ENCODE measurements at regions not wholly inside any gene's neighbourhood (a gene's known extent, or its start where the extent isn't known, plus 50 kb on each side); places are given as distances from the start of the nearest gene placed in this dataset.

- no peak for DNase-seq
Observed at GRCh38 chr14:61847861-61848260, 85.6 kb downstream of the SNAPC1 start.

GRCh38 chr14:61854898-61855297, 92.7 kb downstream of the SNAPC1 start:
- no peak for DNase-seq

GRCh38 chr14:61860294-61860918, 98.2 kb downstream of the SNAPC1 start:
- DNase-seq, result peak; percentile 56

DNA sequence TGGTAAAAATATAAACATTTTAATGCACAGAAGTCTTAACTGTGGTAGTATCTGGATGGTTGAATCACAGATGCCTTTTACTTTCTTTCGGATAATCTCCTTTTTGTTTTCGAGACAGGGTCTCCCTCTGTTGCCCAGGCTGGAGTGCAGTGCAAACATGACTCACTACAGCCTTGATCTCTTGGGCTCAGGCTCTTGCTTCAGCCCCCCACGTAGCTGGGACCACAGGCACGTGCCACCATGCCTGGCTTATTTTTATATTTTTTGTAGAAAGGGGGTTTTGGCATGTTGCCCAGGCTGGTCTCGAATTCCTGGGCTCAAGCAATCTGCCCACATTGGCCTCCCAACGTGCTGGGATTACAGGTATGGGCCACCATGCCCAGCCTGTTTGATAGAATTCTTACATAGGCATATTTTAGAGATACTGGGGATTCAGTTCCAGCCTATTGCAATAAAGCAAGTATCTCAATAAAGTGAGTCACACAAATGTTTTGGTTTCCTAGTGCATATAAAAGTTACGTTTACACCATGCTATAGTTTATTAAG, 99.2 kb downstream of the SNAPC1 start:
- no peak for DNase-seq

GRCh38 chr14:61864329-61864898, 102.2 kb downstream of the SNAPC1 start:
- DNase-seq, result no peak

GRCh38 chr14:61866932-61867920, 105.0 kb downstream of the SNAPC1 start:
- no peak for DNase-seq

DNA sequence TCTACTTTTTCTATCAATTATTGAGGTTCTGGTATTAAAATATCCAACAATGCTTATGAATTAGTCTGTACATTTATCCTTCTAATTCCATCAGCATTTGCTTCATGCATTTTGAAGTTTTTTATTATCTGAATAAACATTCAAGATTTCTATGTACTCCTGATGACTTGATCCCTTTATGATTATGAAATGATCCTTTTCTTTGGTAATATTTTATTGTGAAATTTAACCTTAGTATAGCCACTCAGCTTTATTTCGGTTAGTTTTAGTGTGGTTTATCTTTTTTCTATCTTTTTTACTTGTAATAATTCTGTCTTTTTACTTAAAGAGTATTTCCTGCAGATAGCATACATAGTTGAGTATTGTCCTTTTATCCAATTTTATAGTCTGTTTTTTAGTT, 106.6 kb downstream of the SNAPC1 start:
- DNase-seq, result no peak

DNA sequence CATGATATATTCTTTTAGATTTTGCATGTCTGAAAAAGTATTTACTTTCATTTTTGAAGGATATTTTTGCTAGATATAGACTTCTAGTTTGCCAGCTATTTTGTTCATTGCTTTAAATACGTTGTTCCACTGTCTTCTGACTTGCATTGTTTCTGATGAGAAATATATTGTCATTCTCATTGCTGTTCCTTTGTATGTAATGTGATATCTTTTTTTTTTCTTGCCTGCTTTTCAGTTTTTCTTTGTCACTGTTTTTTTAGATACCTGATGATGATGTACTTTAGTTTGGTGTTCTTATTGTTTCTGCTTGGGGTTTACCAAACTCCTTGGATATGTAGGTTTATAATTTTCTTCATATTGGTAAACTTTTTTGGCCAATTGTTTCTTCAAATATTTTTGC, 107.9 kb downstream of the SNAPC1 start:
- DNase-seq, result no peak

- DNase-seq, result no peak
Observed at GRCh38 chr14:61872452-61872851, 110.2 kb downstream of the SNAPC1 start.

DNA sequence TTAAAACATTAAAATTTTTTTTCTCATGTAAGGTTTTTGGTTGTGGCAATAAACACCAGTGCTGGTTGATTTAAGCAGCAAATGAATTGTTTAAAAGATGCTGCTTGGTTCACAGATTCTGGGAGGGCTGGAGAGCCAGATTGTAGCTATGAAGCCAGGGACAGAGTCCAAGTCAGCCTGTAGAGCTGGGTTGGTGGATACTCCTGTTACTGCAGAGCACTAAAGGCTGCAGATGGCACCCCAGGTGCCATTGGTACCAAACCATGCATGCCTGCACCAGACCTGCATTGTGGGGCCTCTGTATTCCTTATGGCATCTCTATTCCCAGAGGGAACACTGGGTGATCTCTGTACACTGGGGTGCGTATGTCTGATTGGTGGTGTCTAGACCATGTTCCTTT, 113.3 kb downstream of the SNAPC1 start:
- no peak for DNase-seq

DNA sequence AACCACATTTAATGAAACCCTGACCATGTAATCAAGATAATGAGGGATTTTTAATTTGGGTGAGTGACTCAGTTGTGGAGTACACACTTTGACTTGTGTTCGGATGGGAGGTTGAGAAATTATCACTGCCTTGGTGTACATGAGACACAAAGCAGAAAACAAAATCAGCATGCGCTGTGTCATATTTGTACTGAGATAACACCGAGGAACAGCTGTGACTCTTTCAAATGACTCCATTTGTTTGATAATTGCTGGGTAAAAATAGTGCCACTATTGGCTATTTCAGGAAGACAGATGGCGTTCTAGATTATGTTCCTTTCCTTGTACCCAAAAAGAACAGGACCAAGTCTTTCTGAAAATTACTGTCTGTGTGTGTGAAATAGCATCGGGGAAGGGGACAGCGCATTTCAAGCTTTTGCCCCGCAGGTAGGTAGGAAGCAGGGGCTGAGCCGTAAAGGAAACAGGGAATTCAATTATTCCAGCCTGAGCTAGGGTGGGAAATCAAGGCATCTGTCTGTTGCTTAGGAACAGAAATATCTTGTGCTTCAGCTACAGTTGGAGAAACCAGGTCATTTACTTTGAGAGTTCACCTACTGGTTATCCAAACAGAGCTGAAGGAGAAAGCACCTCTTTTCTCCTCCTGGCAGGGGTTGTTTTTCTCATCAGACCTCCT, 114.3 kb downstream of the SNAPC1 start:
- DNase-seq, result no peak

DNA sequence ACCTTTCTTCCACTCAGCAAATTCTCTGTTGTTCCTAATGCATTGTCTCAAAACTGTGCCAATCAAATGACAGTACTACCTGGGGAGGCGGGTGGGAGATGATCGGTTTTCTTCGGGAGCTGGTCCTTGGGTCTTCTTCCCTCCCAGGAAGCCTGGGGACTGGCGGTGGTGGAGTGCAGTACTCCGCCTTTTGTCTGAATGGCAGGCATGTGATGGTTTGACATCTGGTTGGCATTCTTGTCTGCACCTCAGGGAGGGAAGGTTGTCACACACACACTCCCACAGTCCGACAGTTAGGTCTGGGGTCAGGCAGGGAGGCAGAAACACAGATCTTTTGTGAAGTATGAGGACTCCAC, 114.8 kb downstream of the SNAPC1 start:
- no peak for DNase-seq

DNA sequence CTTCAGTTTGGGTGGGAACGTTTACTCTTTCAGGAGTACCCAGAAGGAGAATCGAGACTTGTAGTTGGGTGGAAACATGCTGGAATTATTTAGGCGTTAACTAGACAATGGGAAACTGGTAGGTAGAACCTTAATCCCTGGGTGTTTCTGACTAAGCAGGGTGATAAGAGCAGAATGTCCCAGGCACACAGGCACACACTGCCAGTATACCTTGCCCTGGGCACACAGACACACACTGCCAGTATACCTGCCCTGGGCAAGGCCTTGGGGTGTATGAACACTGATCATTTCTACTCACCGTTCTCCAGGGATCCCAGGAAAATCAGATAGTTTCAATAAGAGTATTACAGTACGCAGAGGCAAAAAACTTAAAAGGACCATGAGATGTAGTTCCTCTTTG, 115.5 kb downstream of the SNAPC1 start:
- DNase-seq, result no peak

GRCh38 chr14:61878931-61879330, 116.7 kb downstream of the SNAPC1 start:
- DNase-seq, result no peak

DNA sequence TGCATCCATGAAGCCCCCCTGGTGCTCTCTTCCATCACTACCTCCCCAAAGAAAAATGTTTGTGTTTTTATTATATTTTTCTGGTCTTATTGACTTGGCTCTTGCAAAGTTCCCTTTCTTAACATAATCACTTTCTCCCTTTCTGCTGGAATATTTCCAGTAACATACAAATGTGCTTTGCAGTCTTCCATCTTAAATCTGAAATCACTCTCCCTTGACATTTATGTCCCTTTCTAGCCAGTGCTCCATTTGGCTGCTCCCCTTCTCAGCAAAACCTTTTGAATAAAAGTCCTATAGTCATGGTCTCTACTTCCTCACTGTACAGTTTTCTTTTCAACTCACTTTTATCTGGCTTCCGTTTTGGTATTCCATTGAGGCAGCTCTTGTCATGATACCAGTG, 118.8 kb downstream of the SNAPC1 start:
- no peak for DNase-seq

DNA sequence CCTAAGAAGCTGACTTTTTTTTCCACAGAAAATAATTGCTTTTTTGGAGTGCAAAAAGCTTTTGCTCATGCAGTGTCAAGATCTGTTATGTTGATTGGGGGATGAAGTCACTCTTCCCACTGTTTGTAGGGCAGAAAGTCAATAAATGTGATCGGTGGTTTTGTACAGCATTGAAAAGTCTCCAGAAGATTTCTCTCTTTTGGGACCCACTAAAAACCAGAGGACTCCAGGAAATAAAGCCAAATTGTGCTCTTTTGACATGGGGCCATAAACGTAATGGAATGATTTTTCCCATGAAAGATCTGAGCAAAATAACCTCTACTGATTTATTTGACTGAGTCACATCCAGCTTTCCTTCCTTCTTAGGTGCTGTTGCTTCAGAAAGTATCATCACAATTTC, 122.5 kb downstream of the SNAPC1 start:
- no peak for DNase-seq

- DNase-seq, result no peak
Observed at GRCh38 chr14:61885203-61885961, 123.2 kb downstream of the SNAPC1 start.

- DNase-seq, result no peak
Observed at GRCh38 chr14:61887628-61888027, 125.4 kb downstream of the SNAPC1 start.

DNA sequence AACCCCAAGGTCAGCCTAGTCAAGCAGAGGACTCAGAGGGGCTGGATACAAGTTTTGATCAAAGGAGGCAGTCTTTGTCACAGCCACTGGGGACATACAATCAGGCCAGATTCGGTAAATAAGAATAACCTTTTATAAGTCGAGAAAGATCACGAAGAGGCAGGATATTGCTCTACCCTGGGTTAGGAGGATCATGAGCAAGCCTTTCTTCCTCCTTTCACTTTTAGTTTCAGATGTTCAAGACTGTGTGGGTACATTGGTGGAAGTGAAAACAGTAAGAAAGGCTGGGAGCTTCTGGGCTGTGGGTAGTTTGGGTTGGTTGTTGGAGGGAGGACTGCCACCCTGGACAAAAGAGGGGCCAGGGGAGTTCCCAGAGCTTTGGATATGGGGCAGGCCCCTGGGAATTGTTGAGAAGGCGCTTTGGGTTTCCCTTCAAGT, 127.7 kb downstream of the SNAPC1 start:
- no peak for DNase-seq

GRCh38 chr14:61891170-61891569, 128.9 kb downstream of the SNAPC1 start:
- no peak for DNase-seq

DNA sequence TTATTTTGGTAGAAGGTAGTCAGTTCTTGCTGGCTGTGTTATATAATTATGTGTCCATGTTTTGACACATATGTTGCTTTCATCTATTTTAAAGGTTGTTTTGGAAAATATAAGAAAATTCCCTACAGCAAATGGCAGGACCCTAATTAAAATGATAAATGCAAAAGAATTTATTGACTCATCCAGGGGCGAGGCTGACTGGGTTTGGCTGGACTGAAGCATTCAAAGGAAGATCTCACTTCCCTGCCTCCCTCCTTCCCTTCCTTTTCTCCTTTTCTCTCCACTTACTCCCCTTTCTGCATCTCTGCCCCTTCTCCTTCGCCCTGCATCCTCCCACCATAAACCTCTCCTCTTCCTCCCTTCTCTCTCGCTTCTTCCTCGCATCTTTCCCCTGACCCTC, 129.6 kb downstream of the SNAPC1 start:
- no peak for DNase-seq

- no peak for DNase-seq
Observed at GRCh38 chr14:61893371-61893940, 131.2 kb downstream of the SNAPC1 start.
